H1 (cell line): ENCODE measurements at regions not wholly inside any gene's neighbourhood (a gene's known extent, or its start where the extent isn't known, plus 50 kb on each side); places are given as distances from the start of the nearest gene placed in this dataset.

Experiments used
- CTCF ChIA-PET: fragments of 300-600 bp; sonication (Branson Sonifier 250); formaldehyde crosslinking; loops from one replicate; lab custom pipeline; 2021; ENCODE audit not compliant: partially characterized antibody; lab: Charles Lee
- POLR2A ChIA-PET: fragments of 300-600 bp; sonication (Branson Sonifier 250); formaldehyde crosslinking; loops from one replicate; lab custom pipeline; 2021; ENCODE audit warnings: inconsistent platforms; ENCODE audit not compliant: partially characterized antibody; lab: Charles Lee
- DNase-seq, 2 experiments: peaks; one replicate each; pipeline versions ENCODE4 v3.0.0 to v3.0.0-alpha.2; 2010 to 2022; ENCODE audit warnings: low spot score in 2 of 2, low read depth in 1 of 2, mixed read lengths in 1 of 2
- FAIRE-seq: peaks from 2 replicates; lab custom pipeline; 2011; peaks lifted over from hg19 to GRCh38; lab: Jason Lieb, UNC
- H2AFZ ChIP-seq: 2 replicates; pipeline ENCODE4 v1.8.1; 2012; ENCODE audit warnings: low read length, inconsistent platforms
- H2AK5ac ChIP-seq: 2 replicates; pipeline ENCODE4 v1.6.1; 2013; ENCODE audit warnings: low read depth, low read length
- H2BK120ac ChIP-seq: replicated peaks from 2 replicates; pipeline ENCODE3; 2013; ENCODE audit warnings: low read depth, low read length, inconsistent platforms
- H2BK12ac ChIP-seq: 2 replicates; pipeline ENCODE4 v1.6.1; 2013; ENCODE audit warnings: low read depth, low read length
- H2BK15ac ChIP-seq: 2 replicates; pipeline ENCODE4 v1.6.1; 2013; ENCODE audit warnings: low read length
- H2BK20ac ChIP-seq: 2 replicates; pipeline ENCODE4 v1.6.1; 2013; ENCODE audit warnings: low read length
- H2BK5ac ChIP-seq: 2 replicates; pipeline ENCODE4 v1.6.1; 2013; ENCODE audit warnings: low read depth, low read length
- H3K14ac ChIP-seq: 2 replicates; pipeline ENCODE4 v1.6.1; 2013; ENCODE audit warnings: inconsistent platforms; ENCODE audit not compliant: insufficient read length
- H3K18ac ChIP-seq: 2 replicates; pipeline ENCODE4 v1.6.1; 2013; ENCODE audit warnings: low read length; ENCODE audit errors: extremely low read depth
- H3K23ac ChIP-seq: 2 replicates; pipeline ENCODE4 v1.6.1; 2013; ENCODE audit warnings: inconsistent platforms; ENCODE audit not compliant: insufficient read length
- H3K23me2 ChIP-seq: 2 replicates; pipeline ENCODE4 v1.6.1; 2013; ENCODE audit warnings: low read depth, low read length
- H3K27ac ChIP-seq: 2 replicates; pipeline ENCODE4 v1.6.1; 2011; ENCODE audit warnings: low read depth, low read length, inconsistent platforms
- H3K27me3 ChIP-seq, 4 experiments: replicated peaks in 1 of 4; 1 replicate in 1 of 4; 2 replicates in 3 of 4; pipeline versions ENCODE4 v1.6.1 to v1.8.1; 2011 to 2013; ENCODE audit warnings: low read length in 3 of 4, mild to moderate bottlenecking in 3 of 4, inconsistent platforms in 2 of 4, mixed read lengths in 2 of 4, moderate library complexity in 1 of 4; ENCODE audit not compliant: control insufficient read depth in 3 of 4, insufficient read depth in 3 of 4; ENCODE audit errors: extremely low read depth in 1 of 4
- H3K36me3 ChIP-seq, 4 experiments: 2 replicates each; pipeline versions ENCODE4 v1.6.1 to v1.8.1; 2011 to 2013; ENCODE audit warnings: mild to moderate bottlenecking in 4 of 4, low read length in 3 of 4, moderate library complexity in 2 of 4, control low read depth in 1 of 4, inconsistent platforms in 1 of 4; ENCODE audit not compliant: insufficient read depth in 4 of 4, control insufficient read depth in 2 of 4
- H3K4ac ChIP-seq: replicated peaks from 2 replicates; pipeline ENCODE3; 2013; ENCODE audit warnings: low read length, low read depth, mixed read lengths, inconsistent platforms; ENCODE audit not compliant: insufficient read length
- H3K4me1 ChIP-seq, 4 experiments: replicated peaks in 1 of 4; 1 replicate in 1 of 4; 2 replicates in 3 of 4; pipeline versions ENCODE4 v1.6.1 to v1.8.1; 2011 to 2013; ENCODE audit warnings: low read length in 3 of 4, inconsistent platforms in 2 of 4, mixed read lengths in 1 of 4; ENCODE audit not compliant: insufficient read depth in 4 of 4, control insufficient read depth in 3 of 4
- H3K4me2 ChIP-seq, 2 experiments: 2 replicates each; pipeline versions ENCODE4 v1.6.1 to v1.8.1; 2011 to 2013; ENCODE audit warnings: low read depth in 2 of 2, low read length in 2 of 2, control low read depth in 1 of 2, inconsistent platforms in 1 of 2, mild to moderate bottlenecking in 1 of 2; ENCODE audit not compliant: insufficient read depth in 1 of 2
- H3K4me3 ChIP-seq, 4 experiments: fragments of 200-600, 300-600 bp in 1 of 4; sonication (generic), shearing (Covaris generic), sonication (Bioruptor Twin) in 1 of 4; 2 replicates each; pipeline versions ENCODE4 v1.5.1 to v1.8.1; 2011 to 2016; ENCODE audit warnings: low read length in 4 of 4, low read depth in 3 of 4, control low read depth in 2 of 4, inconsistent platforms in 2 of 4, mild to moderate bottlenecking in 2 of 4, mixed read lengths in 1 of 4, moderate library complexity in 1 of 4; ENCODE audit not compliant: insufficient read depth in 2 of 4; ENCODE audit errors: extremely low read depth in 1 of 4
- H3K56ac ChIP-seq: replicated peaks from 2 replicates; pipeline ENCODE3; 2013; ENCODE audit warnings: low read depth, mild to moderate bottlenecking, mixed read lengths, low read length, inconsistent platforms; ENCODE audit not compliant: insufficient read length
- H3K79me1 ChIP-seq: 2 replicates; pipeline ENCODE4 v1.6.1; 2013; ENCODE audit warnings: low read depth, low read length, control low read depth
- H3K79me2 ChIP-seq, 2 experiments: 2 replicates each; pipeline versions ENCODE4 v1.6.1 to v1.8.1; 2012 to 2013; ENCODE audit warnings: low read length in 2 of 2, mild to moderate bottlenecking in 2 of 2, inconsistent platforms in 1 of 2; ENCODE audit not compliant: insufficient read depth in 2 of 2, control insufficient read depth in 1 of 2
- H3K9ac ChIP-seq, 4 experiments: replicated peaks in 1 of 4; 1 replicate in 1 of 4; 2 replicates in 3 of 4; pipeline versions ENCODE4 v1.6.1 to v1.8.1; 2011 to 2013; ENCODE audit warnings: low read depth in 3 of 4, low read length in 3 of 4, control low read depth in 2 of 4, mild to moderate bottlenecking in 2 of 4, moderate library complexity in 2 of 4, inconsistent platforms in 1 of 4; ENCODE audit errors: extremely low read depth in 1 of 4
- H3K9me3 ChIP-seq, 2 experiments: 2 replicates each; pipeline versions ENCODE4 v1.6.1 to v1.8.1; 2012 to 2013; ENCODE audit warnings: mild to moderate bottlenecking in 2 of 2, moderate library complexity in 2 of 2, control low read depth in 1 of 2, inconsistent platforms in 1 of 2, low read depth in 1 of 2, low read length in 1 of 2, mixed read lengths in 1 of 2; ENCODE audit not compliant: insufficient read depth in 2 of 2
- H4K20me1 ChIP-seq, 2 experiments: replicated peaks in 1 of 2; 2 replicates each; pipeline versions ENCODE3 to v1.8.1; 2011 to 2013; ENCODE audit warnings: inconsistent platforms in 2 of 2, low read length in 2 of 2, mild to moderate bottlenecking in 1 of 2; ENCODE audit not compliant: insufficient read depth in 2 of 2, control insufficient read depth in 1 of 2
- H4K5ac ChIP-seq: 2 replicates; pipeline ENCODE4 v1.6.1; 2013; ENCODE audit warnings: low read length, low read depth, mixed read lengths, inconsistent platforms; ENCODE audit not compliant: insufficient read length
- H4K8ac ChIP-seq: 2 replicates; pipeline ENCODE4 v1.8.0; 2013; ENCODE audit warnings: mild to moderate bottlenecking, moderate library complexity, low read length, inconsistent platforms; ENCODE audit not compliant: insufficient read depth; ENCODE audit errors: extremely low read depth
- H4K91ac ChIP-seq: replicated peaks from 2 replicates; pipeline ENCODE3; 2013; ENCODE audit warnings: low read length, mixed read lengths, inconsistent platforms; ENCODE audit not compliant: insufficient read length
- CBX8 ChIP-seq: fragments of 300-800, 300-1000 bp; sonication (generic); IDR thresholded peaks from 2 replicates; pipeline ENCODE4 v1.7.1; 2016; ENCODE audit warnings: low read depth, low read length, borderline replicate concordance
- CHD1 ChIP-seq: IDR thresholded peaks from 2 replicates; pipeline ENCODE4 v1.6.1; 2012; ENCODE audit warnings: low read depth, low read length, improper control_type of control experiment
- CHD2 ChIP-seq: IDR thresholded peaks from 2 replicates; pipeline ENCODE4 v1.6.1; 2012; ENCODE audit warnings: low read length, improper control_type of control experiment
- EP300 ChIP-seq, 2 experiments: IDR thresholded peaks; 1 replicate in 1 of 2; 2 replicates in 1 of 2; pipeline ENCODE4 v1.6.1; 2011 to 2012; ENCODE audit warnings: low read depth in 2 of 2, low read length in 2 of 2, mild to moderate bottlenecking in 2 of 2, borderline replicate concordance in 1 of 2, inconsistent platforms in 1 of 2, moderate library complexity in 1 of 2
- EZH2 ChIP-seq: fragments of 200-600 bp; sonication (generic); IDR thresholded peaks from 2 replicates; pipeline ENCODE4 v1.7.1; 2012; ENCODE audit warnings: low read depth, mild to moderate bottlenecking, moderate library complexity, low read length, inconsistent platforms; ENCODE audit not compliant: severe bottlenecking
- HDAC6 ChIP-seq: IDR thresholded peaks from one replicate; pipeline ENCODE4 v1.7.1; 2012; ENCODE audit warnings: low read depth, mild to moderate bottlenecking, inconsistent platforms, low read length, moderate library complexity
- MAX ChIP-seq: IDR thresholded peaks from 2 replicates; pipeline ENCODE4 v1.6.1; 2012; ENCODE audit warnings: inconsistent platforms
- PHF8 ChIP-seq: fragments of 200-600 bp; sonication (generic); conservative IDR thresholded peaks from 2 replicates; pipeline ENCODE4 v1.7.1; 2012; ENCODE audit warnings: low read depth, mild to moderate bottlenecking, inconsistent platforms, low read length, moderate library complexity
- RXRA ChIP-seq: IDR thresholded peaks from 2 replicates; pipeline ENCODE4 v1.6.1; 2011; ENCODE audit warnings: low read depth, mild to moderate bottlenecking, low read length, moderate library complexity; ENCODE audit not compliant: insufficient read depth
- SRF ChIP-seq: IDR thresholded peaks from 2 replicates; pipeline ENCODE4 v1.6.1; 2011; ENCODE audit warnings: mild to moderate bottlenecking, low read depth, low read length, moderate library complexity
- TAF1 ChIP-seq: IDR thresholded peaks from 2 replicates; pipeline ENCODE4 v1.6.1; 2011; ENCODE audit warnings: mild to moderate bottlenecking, low read depth, low read length
- TBP ChIP-seq: IDR thresholded peaks from 2 replicates; pipeline ENCODE4 v1.6.1; 2011; ENCODE audit warnings: low read depth, low read length, improper control_type of control experiment
- TEAD4 ChIP-seq: IDR thresholded peaks from 2 replicates; pipeline ENCODE4 v1.6.1; 2012; ENCODE audit warnings: low read depth, low read length, inconsistent platforms, mixed read lengths
- WGBS, 2 experiments: shearing (Covaris generic) in 1 of 2; methylation state at CpG; one replicate each; pipeline versions ENCODE4 v1.1.6 to v1.1.7; 2013 to 2015; ENCODE audit warnings: low lambda C conversion rate in 2 of 2, mixed read lengths in 2 of 2, inconsistent platforms in 1 of 2, low coverage in 1 of 2, missing lambda C conversion rate in 1 of 2; ENCODE audit not compliant: insufficient replicate concordance in 2 of 2, insufficient coverage in 1 of 2, insufficient read length in 1 of 2; ENCODE audit errors: extremely low coverage in 1 of 2, missing lambda C conversion rate in 1 of 2; 5-methylcytosine and 5-hydroxymethylcytosine counted together

- Histone ChIP-seq H2AK5ac (no peak overlapping the region), H4K20me1 (no peaks in the 10 kb centered on the region), H3K23ac (no peak overlapping the region), H3K23me2 (no peaks in the 10 kb centered on the region; the same call in 1 of the 2 replicates), H2BK20ac (no peak overlapping the region), H2BK5ac (no peak overlapping the region), H3K27ac (no peak overlapping the region), H3K4me2 (no peak overlapping the region), H3K14ac (no peak overlapping the region), H3K56ac (no peak overlapping the region), H3K36me3 (no peaks in the 10 kb centered on the region), H2BK12ac (no peak overlapping the region), H4K8ac (no peak overlapping the region), H2BK120ac (no peak overlapping the region), H4K91ac (no peak overlapping the region), H2AFZ (no peak overlapping the region), H3K9ac (no peak overlapping the region), H3K9me3 (no peaks in the 10 kb centered on the region), H3K4me1 (peaks cover 0 to 4% (median 0%) of the 10 kb centered on the region in 4 experiments; a peak in 4 of 7 replicates), H3K79me2 (no peaks in the 10 kb centered on the region), H4K5ac (no peak overlapping the region), H3K4ac (no peak overlapping the region), H3K4me3 (no peak overlapping the region), H3K27me3 (no peaks in the 10 kb centered on the region), H2BK15ac (no peak overlapping the region), H3K79me1 (no peaks in the 10 kb centered on the region), H3K18ac (no peak overlapping the region)
- WGBS, 2 experiments, result 85% methylated on average over 6 of the region's 6 CpGs; no CpG with 5 or more reads in 1 of the 2 experiments
- CTCF ChIA-PET, result interaction anchor here (0.7 to 3.0 kb wide), 7 partner anchors 12 to 94 kb away, joined by 3 to 9 read pairs (median 4); no protein-coding TSS in a partner anchor
- DNase-seq, result no peak
- POLR2A ChIA-PET, result interaction anchor here (1.7 kb wide), 2 partner anchors 13 to 23 kb away, joined by 3 to 4 read pairs; no protein-coding TSS in a partner anchor
- FAIRE-seq, result no peak
- TF ChIP-seq SRF, result no peak
- TF ChIP-seq MAX, result no peak
- TF ChIP-seq EZH2, result no peak
- TF ChIP-seq HDAC6, result no peak
- TF ChIP-seq TEAD4, result no peak
- TF ChIP-seq TAF1, result no peak
- no peak for TF ChIP-seq EP300 (IDR thresholded peaks at IDR 0.05; ENCODE audit: borderline replicate concordance in 1 of 2, low read depth in 2 of 2, low read length in 2 of 2)
- TF ChIP-seq RXRA, result no peak
- no peak for TF ChIP-seq CHD2
- TF ChIP-seq TBP, result no peak
- no peak for TF ChIP-seq CBX8
- no peak for TF ChIP-seq CHD1
- no peak for TF ChIP-seq PHF8
Observed at GRCh38 chr12:124639122-124639806, 71.9 kb upstream of the NCOR2 start.
